ENCODE measurements at regions not wholly inside any gene's neighbourhood (a gene's known extent, or its start where the extent isn't known, plus 50 kb on each side); places are given as distances from the start of the nearest gene placed in this dataset.

GRCh38 chr7:123279949-123280348 lies 80.2 kb upstream of the SLC13A1 start:
- no peaks in the 10 kb centered on the region for H3K27me3 ChIP-seq (replicated peaks; ENCODE audit: insufficient read depth)
- no peak for DNase-seq (ENCODE audit: low spot score)
- H3K27ac ChIP-seq: no peak overlapping the region
- H3K4me1 ChIP-seq (replicated peaks): no peaks in the 10 kb centered on the region
- no peak overlapping the region for H3K4me3 ChIP-seq
- no peak for TF ChIP-seq POLR2A (IDR thresholded peaks at IDR 0.05)
- no peak for TF ChIP-seq POLR2AphosphoS5 (IDR thresholded peaks at IDR 0.05)
- no peak for TF ChIP-seq CTCF (IDR thresholded peaks at IDR 0.05)
- no peaks in the 10 kb centered on the region for H3K9me3 ChIP-seq
- no peaks in the 10 kb centered on the region for H3K36me3 ChIP-seq
- intact Hi-C loops (cut with DNase I): no loop called here

- Histone ChIP-seq H3K27ac (no peak overlapping the region), H3K9me3 (no peaks in the 10 kb centered on the region), H3K36me3 (no peaks in the 10 kb centered on the region), H3K4me1 (replicated peaks) (no peaks in the 10 kb centered on the region), H3K4me3 (no peak overlapping the region), H3K27me3 (replicated peaks; ENCODE audit: insufficient read depth) (no peaks in the 10 kb centered on the region)
- no peak for DNase-seq (ENCODE audit: low spot score)
- intact Hi-C loops (cut with DNase I): no loop called here
- TF ChIP-seq CTCF (IDR thresholded peaks at IDR 0.05) (no peak), POLR2A (IDR thresholded peaks at IDR 0.05) (no peak), POLR2AphosphoS5 (IDR thresholded peaks at IDR 0.05) (no peak)
- WGBS: 94% methylated on average over 2 of the region's 2 CpGs
These were observed 75.4 kb upstream of the SLC13A1 start for GRCh38 chr7:123275036-123275753.

GRCh38 chr7:123273185-123273584 lies 73.4 kb upstream of the SLC13A1 start:
- intact Hi-C loops (cut with DNase I): no loop called here
- H3K27me3 ChIP-seq (replicated peaks; ENCODE audit: insufficient read depth): no peaks in the 10 kb centered on the region
- no peaks in the 10 kb centered on the region for H3K4me1 ChIP-seq (replicated peaks)
- no peak for DNase-seq (ENCODE audit: low spot score)
- H3K36me3 ChIP-seq: no peaks in the 10 kb centered on the region
- TF ChIP-seq POLR2A (IDR thresholded peaks at IDR 0.05) (no peak), CTCF (IDR thresholded peaks at IDR 0.05) (no peak), POLR2AphosphoS5 (IDR thresholded peaks at IDR 0.05) (no peak)
- no peak overlapping the region for H3K4me3 ChIP-seq
- no peak overlapping the region for H3K27ac ChIP-seq
- 89% methylated on average over 4 of the region's 4 CpGs for WGBS
- H3K9me3 ChIP-seq: no peaks in the 10 kb centered on the region

- TF ChIP-seq POLR2A (IDR thresholded peaks at IDR 0.05) (no peak), POLR2AphosphoS5 (IDR thresholded peaks at IDR 0.05) (no peak), CTCF (IDR thresholded peaks at IDR 0.05) (no peak)
- intact Hi-C loops (cut with DNase I): no loop called here
- H3K27ac ChIP-seq: no peak overlapping the region
- no peaks in the 10 kb centered on the region for H3K9me3 ChIP-seq
- DNase-seq (ENCODE audit: low spot score): no peak
- no peaks in the 10 kb centered on the region for H3K36me3 ChIP-seq
- H3K4me1 ChIP-seq (replicated peaks): no peaks in the 10 kb centered on the region
- H3K4me3 ChIP-seq: no peak overlapping the region
- 97% methylated on average over 2 of the region's 2 CpGs for WGBS
- H3K27me3 ChIP-seq (replicated peaks; ENCODE audit: insufficient read depth): no peaks in the 10 kb centered on the region
These were observed 72.1 kb upstream of the SLC13A1 start for GRCh38 chr7:123271856-123272255.

- 73% methylated on average over 3 of the region's 3 CpGs for whole genome bisulfite sequencing
- no peaks in the 10 kb centered on the region for H3K9me3 ChIP-seq
- no peaks in the 10 kb centered on the region for H3K4me1 ChIP-seq (replicated peaks)
- intact Hi-C loops (cut with DNase I): no loop called here
- H3K4me3 ChIP-seq: no peak overlapping the region
- TF ChIP-seq POLR2A (IDR thresholded peaks at IDR 0.05) (no peak), CTCF (IDR thresholded peaks at IDR 0.05) (no peak), POLR2AphosphoS5 (IDR thresholded peaks at IDR 0.05) (no peak)
- no peak for DNase-seq (ENCODE audit: low spot score)
- no peak overlapping the region for H3K27ac ChIP-seq
- no peaks in the 10 kb centered on the region for H3K27me3 ChIP-seq (replicated peaks; ENCODE audit: insufficient read depth)
- no peaks in the 10 kb centered on the region for H3K36me3 ChIP-seq
These were observed 71.5 kb upstream of the SLC13A1 start for GRCh38 chr7:123271231-123271630.

Measured in prostate gland (tissue), 2 donors.